GM10248 (cell line): ENCODE measurements at regions not wholly inside any gene's neighbourhood (a gene's known extent, or its start where the extent isn't known, plus 50 kb on each side); places are given as distances from the start of the nearest gene placed in this dataset.

ENCODE experiments used
- CTCF ChIA-PET: fragments of 300-600 bp; sonication (Branson Sonifier 250); formaldehyde crosslinking; extraction: SDS; loops from one replicate; lab custom pipeline; 2021; ENCODE audit warnings: antibody characterized with exemption; lab: Yijun Ruan, JAX
- POLR2A ChIA-PET: fragments of 350-650 bp; sonication (Branson Sonifier 250); formaldehyde crosslinking; extraction: SDS; loops from one replicate; lab custom pipeline; 2020; ENCODE audit warnings: antibody characterized with exemption; lab: Yijun Ruan, JAX
- DNase-seq: peaks from one replicate; pipeline ENCODE4 v3.0.0; 2012; ENCODE audit errors: extremely low spot score
- TF ChIP-seq, protein P1 (sequence below): IDR thresholded peaks from 2 replicates; pipeline ENCODE4 v1.5.1; 2012; ENCODE audit warnings: mild to moderate bottlenecking, low read depth; ENCODE audit errors: extremely low read depth, missing control alignments, control extremely low read depth

DNA sequence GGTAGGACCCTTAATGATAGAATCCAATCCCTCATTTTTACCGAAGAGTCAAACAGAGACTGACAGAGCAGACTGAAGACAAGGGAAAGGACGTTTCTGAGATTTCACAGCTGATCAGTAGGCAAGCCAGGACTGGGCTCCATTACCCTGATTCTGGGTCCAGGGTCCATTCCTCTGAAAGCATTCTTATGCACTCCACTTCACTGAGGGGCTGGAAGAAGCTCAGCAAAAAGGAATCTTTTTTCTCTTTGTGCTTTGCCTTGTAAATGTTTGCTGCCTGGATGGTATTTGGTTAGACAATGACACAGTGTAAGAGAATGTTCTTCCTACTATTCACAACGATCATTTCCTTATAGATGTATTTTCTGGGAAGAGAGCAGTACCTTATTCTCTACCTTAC is 331.3 kb upstream of the PROX1 start:
- TF ChIP-seq, protein P1, sequence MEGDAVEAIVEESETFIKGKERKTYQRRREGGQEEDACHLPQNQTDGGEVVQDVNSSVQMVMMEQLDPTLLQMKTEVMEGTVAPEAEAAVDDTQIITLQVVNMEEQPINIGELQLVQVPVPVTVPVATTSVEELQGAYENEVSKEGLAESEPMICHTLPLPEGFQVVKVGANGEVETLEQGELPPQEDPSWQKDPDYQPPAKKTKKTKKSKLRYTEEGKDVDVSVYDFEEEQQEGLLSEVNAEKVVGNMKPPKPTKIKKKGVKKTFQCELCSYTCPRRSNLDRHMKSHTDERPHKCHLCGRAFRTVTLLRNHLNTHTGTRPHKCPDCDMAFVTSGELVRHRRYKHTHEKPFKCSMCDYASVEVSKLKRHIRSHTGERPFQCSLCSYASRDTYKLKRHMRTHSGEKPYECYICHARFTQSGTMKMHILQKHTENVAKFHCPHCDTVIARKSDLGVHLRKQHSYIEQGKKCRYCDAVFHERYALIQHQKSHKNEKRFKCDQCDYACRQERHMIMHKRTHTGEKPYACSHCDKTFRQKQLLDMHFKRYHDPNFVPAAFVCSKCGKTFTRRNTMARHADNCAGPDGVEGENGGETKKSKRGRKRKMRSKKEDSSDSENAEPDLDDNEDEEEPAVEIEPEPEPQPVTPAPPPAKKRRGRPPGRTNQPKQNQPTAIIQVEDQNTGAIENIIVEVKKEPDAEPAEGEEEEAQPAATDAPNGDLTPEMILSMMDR = no peak
- CTCF ChIA-PET = no interaction called here
- POLR2A ChIA-PET = no interaction called here
- no peak for DNase-seq

DNA sequence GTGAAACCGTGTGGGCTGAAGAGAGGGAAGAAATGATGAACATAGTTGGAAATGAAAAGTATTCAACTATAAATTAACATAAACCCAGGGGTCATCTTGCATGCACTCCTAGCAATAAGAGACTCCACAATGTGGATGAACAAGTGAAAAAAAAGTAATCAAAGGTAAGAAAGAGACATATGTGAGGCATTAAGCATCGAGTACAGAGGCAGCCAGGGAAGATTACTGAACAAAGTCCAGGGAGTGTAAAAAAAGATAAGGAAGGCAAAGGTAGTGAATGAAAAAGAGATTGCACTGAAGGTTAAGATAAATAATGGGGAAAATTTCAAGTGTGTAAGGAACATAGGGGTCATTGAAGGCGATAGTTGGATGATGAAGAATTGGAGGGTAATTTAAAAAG is 330.8 kb upstream of the PROX1 start:
- CTCF ChIA-PET = no interaction called here
- TF ChIP-seq, protein P1 = no peak
- no peak for DNase-seq
- POLR2A ChIA-PET = no interaction called here

DNA sequence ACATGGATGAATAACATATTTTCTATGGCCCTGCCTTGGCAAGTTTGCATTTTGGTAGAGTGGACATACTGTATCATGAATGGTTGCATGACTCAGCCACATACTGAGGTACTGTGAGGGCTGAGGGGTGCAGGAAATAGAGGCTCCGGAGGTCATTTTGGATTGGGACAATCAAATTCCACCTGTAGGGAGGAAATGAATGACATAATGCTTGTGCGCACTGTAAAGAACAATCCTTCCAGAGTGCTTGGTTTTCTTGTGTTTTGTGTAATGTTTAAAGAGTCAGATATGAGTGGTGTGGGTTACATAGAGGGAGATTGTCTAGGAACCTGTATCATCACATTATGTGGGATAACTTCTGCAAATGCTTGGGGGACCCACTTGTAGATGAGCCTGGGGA is 329.9 kb upstream of the PROX1 start:
- TF ChIP-seq, protein P1 = no peak
- DNase-seq = no peak
- POLR2A ChIA-PET = no interaction called here
- CTCF ChIA-PET = no interaction called here

DNA sequence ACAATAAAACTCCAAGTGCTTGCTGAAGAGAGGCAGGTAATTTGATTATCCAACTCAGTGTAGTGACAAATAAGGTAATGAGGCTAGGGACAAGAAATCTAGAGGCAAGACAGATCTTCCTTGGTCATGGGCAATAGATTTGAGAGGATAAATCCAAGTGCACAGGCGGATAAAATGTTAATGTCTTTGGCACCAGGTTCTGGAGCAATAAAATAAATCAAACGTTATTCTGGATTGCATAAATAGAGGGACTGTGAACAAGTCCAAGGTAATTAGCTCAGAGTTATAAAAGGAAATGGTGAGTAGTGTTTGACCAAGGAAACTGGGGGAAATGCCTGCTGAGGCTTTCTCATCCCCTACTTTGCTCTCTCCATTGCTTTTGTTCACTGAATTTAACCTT is 329.3 kb upstream of the PROX1 start:
- CTCF ChIA-PET = no interaction called here
- TF ChIP-seq, protein P1 = no peak
- no peak for DNase-seq
- POLR2A ChIA-PET = no interaction called here

DNA sequence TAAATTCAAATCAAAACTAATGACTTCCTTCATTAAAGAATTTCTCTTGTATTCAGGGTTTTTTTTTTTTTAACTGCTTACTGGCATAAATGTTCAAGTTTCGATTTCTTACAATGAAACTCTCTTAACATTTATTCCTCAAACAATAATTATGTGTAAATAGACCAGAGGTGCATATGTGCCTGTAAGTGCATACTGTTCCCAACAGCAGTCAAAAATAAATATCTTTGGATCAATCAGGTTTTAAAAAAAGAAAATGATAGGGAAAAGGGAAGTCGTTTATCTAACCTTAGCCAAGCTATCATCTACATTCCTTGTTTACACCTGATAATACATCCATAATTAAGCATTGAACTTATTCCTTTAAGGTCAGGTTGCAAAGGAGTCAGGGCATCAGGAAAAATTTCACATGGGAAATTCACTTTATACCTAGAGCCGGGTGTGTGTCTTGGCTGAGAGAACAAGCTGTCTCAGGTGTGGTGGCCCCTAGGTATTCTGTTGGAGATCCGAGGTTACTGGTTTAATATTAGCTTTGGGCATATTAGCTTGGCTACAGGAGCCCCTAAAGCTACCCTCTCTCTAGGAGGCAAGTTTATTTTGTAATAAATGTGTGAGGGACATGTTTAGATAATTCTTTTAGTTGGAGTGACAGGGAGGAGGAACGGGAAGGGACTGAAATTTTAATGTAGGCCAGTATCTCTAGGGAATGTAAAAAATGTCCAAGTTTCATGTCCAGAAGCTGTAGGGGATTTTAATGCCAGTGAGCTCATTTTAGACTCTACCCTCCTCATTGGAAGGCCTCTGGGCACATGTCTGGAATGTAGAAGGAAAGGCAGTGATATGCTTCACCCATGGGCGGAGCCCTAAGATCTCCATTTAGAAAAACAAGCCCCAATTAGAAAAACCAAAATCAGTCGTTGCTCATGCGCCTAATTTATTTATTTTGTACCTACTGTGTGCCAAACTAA is 327.9 kb upstream of the PROX1 start:
- POLR2A ChIA-PET = no interaction called here
- TF ChIP-seq, protein P1 = no peak
- DNase-seq = no peak
- CTCF ChIA-PET = interaction anchor here (1.1 kb wide), 1 partner anchor 101 kb away, joined by 3 read pairs; no protein-coding TSS in a partner anchor

DNA sequence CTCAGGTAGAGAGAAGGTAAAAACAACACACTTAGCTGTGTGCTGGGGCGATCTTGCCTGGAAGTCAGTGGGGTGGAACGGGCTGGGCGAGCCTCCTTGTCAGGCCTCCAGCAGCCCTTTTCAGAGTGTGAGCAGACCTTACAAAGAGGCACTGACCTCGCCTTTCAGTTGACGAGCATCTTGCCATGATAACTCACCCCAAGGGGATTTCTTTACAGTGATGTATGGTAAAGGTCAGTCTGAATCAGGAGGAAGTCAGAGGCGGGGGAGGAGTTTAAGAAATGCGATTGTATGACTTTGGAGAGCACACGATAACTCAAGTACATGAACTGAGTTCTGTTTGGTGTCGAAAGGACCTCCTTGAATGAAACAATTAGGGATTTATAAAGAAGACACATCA is 326.5 kb upstream of the PROX1 start:
- POLR2A ChIA-PET = no interaction called here
- no peak for DNase-seq
- TF ChIP-seq, protein P1 = no peak
- CTCF ChIA-PET = no interaction called here
